ENCODE measurements at regions not wholly inside any gene's neighbourhood (a gene's known extent, or its start where the extent isn't known, plus 50 kb on each side); places are given as distances from the start of the nearest gene placed in this dataset.
"Not testable (repeated sequence)": the region's sequence is repeated elsewhere in the genome, so short reads cannot be mapped to it uniquely, and the experiment has no call there.

DNA sequence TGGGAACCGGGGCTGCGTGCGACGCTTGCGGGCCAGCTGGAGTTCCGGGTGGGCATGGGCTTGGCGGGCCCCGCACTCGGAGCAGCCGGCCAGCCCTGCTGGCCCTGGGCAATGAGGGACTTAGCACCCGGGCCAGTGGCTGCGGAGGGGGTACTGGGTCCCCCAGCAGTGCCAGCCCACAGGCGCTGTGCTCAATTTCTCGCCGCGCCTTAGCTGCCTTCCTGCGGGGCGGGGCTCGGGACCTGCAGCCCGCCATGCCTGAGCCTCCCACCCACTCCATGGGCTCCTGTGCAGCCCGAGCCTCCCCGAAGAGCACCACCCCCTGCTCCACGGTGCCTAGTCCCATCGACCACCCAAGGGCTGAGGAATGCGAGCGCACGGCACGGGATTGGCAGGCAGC is 63.8 kb downstream of the PLXNA1 start:
- DNase-seq = not testable (repeated sequence)

GRCh38 chr3:127049393-127049792 is 66.5 kb downstream of the PLXNA1 start:
- DNase-seq = no peak

GRCh38 chr3:127050733-127051132 is 67.8 kb downstream of the PLXNA1 start:
- no peak for DNase-seq

DNA sequence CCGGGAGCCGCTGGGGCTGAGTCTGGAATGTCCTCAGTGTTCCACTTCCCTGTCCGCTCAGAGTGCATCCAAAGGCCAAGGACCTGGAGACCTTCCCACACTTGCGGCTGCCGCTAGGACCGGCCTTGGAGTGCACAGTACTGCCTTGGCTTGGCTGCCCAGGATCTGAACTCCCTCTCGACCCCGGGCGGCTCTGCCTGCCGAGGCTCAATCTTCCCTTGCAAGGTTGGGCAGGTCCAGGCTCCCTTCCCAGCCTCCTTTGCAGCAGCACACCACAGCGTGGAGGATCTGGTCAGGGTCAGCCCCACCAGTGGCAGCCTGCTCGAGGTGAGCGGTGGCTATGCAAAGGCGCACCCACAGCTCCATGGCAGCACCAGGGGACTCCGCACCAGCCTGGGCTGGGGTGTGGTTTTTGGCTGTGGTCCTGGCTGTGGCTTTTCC is 69.2 kb downstream of the PLXNA1 start:
- DNase-seq = no peak

GRCh38 chr3:127053026-127053425 is 70.1 kb downstream of the PLXNA1 start:
- no peak for DNase-seq

DNA sequence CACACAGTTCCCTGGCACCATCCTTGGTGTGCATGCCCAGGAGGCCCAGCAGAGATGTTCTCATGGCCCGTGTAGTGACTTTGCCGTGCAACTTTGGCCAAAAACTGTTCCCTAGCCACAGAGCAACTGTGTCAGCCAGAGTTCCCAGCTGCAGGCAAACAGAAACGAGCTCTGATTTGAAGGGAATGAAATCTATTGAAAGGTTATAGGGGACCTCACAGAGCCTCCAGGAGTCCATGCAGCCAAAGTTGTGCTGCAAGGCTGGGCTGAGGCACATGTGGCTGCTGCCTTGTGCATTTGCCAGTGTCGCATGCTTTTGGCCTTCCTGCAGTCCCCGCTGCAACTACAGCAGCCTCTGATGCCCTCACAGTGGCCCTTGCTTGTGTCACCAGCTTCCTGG is 70.5 kb downstream of the PLXNA1 start:
- no peak for DNase-seq

DNA sequence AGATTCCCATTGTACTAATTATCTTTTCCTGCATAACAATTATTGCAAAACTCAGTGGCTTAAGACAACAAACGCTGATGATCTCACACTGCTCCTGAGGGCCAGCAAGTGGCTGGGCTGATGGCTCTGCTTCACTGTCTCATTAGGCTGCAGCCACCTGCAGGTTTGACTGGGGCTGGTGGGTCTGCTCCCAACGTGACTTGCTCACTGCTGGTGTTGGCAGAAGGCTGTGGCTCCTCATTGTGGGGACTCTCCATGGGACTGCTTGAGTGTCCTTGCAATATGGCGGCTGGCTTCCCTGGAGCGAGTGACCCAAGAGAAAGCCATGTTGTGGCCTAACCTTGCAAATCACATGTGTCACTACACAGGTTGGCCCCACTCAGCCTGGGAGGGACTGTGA is 71.1 kb downstream of the PLXNA1 start:
- DNase-seq = no peak

DNA sequence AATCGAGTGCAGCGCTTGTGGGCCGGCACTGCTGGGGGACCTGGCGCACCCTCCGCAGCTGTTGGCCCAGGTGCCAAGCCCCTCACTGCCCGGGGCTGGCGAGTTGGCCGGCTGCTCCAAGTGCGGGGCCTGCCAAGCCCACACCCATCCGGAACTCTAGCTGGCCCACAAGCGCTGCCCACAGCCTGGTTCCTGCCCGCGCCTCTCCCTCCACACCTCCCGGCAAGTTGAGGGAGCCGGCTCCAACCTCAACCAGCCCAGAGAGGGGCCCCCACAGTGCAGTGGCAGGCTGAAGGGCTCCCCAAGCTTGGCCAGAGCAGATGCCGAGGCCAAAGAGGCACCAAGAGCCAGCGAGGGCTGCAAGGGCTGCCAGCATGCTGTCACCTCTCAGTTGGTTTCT is 73.4 kb downstream of the PLXNA1 start:
- DNase-seq = no peak

GRCh38 chr3:127056976-127057375 is 74.1 kb downstream of the PLXNA1 start:
- no peak for DNase-seq

DNA sequence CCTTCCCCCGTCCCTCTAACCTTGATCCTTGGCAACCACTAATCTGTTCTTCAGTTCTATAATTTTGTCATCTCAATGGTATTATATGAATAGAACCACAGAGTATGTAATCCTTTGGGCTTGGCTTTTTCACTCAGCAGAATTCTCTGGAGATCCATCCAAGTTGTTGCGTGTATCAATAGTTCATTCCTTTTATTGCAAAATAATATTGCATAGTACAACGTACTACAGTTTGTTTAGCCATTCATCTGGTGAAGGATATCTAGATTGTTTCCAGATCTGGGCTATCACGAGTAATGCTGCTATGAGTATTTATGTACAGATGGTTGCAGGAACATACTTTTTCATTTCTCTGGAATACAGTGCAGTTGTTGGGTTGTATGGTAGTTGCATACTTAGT is 76.2 kb downstream of the PLXNA1 start:
- no peak for DNase-seq

- no peak for DNase-seq
These were observed 78.7 kb downstream of the PLXNA1 start for GRCh38 chr3:127061641-127062040.

DNA sequence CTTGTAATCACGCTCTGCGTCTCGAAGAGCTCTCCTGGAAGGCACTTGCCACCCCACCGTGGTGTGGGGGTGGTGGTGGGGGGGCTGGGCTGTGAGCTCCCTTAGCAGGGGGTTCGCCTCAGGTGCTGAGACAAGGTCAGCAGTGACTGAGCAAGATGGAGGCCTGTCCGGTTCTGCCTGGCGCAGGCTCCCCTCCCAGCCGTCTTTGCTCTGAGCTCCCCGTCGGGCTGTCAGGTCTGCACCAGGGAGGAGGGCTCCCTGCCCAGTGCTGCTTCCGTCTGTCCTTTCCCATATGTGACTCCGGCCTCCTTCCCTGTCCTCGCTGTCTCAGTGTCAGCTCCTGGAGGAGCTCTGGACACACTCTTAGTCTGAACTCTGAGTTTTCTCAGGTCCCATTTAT is 80.0 kb downstream of the PLXNA1 start:
- DNase-seq = no peak

- DNase-seq = no peak
These were observed 81.0 kb downstream of the PLXNA1 start for GRCh38 chr3:127063916-127064315.

DNA sequence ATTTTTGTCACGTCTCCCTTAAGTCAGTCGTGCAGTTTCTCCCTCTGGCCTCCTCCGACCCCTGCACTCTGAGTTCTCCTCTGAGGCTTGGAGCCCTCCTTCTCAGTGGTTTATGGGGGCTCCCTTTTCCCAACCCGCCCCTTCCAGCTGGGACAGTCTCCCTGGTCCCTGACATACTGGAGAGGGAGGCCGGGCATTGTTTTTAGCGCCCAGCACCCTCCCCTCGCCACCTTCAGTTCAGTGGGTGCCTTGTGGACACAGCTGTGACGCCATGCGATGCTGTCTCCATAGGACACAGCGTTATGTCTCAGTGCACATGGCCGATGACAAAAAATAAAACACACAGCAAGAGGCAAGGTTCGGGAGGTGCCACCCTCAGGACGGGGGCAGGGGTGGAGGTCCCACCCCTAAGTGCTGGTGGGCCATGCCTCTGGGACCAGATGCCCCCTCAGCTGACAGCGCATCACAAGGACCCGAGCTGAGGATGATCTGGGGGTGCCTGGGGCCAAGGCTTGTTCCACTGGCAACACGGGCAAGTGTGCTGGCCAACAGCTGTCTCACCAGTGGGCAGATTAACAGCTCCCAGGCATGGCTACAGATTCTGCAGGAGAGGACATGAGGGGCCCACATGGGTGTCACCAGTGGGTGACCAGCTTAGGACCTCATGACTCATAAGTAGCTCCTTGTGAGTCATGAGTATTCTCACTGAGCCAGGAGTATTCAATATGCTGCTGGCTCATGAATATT is 81.6 kb downstream of the PLXNA1 start:
- DNase-seq = no peak

DNA sequence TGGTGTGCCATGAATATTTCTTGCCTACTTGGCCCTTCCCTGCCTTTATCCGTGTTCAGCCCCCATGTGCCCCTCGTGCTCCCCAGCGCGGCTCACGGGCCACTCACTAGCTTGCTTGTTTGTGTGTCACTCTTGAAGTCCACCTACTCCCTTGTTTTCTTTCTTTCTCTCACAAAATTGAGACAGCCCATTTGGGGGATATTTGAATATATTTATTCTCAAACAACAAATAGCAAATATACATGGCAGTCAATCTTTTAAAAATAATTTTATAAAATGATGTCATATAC is 82.2 kb downstream of the PLXNA1 start:
- DNase-seq = no peak

GRCh38 chr3:127065561-127066290 is 82.8 kb downstream of the PLXNA1 start:
- no peak for DNase-seq

DNA sequence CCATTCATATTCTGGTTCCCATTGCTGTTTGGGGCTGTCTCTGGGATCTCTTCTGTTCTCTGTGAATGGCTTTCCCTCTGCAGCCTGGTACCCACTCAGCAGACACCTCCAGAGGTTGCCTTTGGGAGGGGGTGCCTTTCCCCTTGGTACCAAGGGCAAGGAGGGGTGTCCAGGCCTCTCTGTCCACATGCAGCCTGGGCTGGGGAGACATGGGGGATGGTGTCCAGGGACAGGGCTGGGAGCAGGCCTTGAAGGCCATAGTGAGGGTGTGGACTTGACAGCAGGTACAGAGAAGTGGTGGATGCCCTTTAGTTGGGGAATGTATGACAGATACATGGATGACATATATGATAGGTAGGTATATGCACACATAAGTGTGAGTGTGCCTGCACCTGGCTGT is 83.7 kb downstream of the PLXNA1 start:
- DNase-seq = no peak

DNA sequence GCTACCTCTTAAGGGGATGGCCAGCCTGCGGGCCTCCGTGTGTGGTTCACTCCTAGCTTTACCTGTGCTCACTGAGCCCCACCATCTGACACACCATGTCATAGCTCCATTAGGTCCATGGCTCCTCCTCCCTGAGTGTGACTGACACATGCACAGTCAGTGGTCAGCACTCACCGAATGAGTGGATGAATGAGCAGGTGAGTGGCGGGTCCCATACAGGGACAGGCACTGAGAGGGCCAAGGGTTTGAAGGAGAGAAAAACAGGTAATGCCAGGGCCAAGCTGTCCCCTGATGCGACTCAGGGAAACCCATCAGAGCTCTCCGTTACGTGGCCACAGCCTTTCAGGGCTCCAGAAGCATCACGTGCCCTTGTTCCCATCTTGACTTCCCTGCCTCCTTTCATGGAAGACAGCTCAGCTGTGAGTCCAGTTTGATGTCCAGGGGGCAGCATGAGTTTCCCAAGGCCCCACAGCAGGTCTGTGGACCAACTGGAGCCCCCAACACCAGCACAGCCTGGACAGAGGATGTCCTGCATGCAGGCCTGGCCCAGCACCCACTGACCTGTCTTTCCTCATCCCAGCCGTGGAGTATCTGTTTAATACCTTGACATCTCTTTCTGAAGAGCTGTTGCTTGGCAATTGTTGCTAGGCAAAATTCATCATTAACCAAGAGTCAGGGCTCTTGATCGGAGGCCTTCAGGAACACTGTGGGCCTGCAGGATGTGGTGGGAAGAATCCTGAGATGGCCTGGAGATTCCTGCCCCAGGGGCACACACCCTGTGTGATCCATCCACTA is 84.4 kb downstream of the PLXNA1 start:
- DNase-seq = no peak

DNA sequence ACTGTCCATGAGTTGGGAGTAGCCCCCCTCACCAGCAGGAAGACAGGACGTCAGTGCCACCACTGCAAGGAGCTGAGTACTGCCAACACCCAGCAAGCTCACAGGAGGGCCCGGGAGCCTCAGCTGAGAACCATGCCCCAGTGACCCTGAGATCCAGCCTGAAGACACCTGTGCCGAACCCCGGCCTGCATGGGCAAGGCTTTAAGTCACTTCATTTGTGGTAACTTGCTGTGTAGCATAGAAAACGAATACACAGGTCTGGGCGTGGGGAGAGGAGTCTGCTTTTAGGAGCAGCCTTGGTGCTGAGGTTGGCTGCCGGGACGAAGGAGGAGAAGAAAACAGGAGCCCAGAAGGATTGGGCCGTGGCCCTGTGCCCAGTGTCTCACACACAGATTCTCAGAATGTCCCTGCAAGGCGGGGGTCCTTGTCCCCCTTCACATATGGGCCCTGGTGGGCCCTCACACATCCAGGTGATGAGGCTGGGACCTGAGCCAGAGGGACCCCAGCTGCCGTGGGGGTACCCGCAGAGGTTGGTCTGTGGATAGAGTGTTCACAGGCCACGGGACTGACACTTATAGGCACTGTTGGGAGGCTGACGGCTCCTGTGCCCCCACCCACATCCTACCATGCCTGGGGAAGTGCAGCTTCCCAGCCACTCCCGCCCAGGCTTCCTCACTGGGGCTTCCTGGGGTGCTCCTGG is 85.3 kb downstream of the PLXNA1 start:
- DNase-seq = no peak

GRCh38 chr3:127068871-127069270 is 86.0 kb downstream of the PLXNA1 start:
- no peak for DNase-seq

GRCh38 chr3:127069814-127070440 is 87.0 kb downstream of the PLXNA1 start:
- no peak for DNase-seq

DNA sequence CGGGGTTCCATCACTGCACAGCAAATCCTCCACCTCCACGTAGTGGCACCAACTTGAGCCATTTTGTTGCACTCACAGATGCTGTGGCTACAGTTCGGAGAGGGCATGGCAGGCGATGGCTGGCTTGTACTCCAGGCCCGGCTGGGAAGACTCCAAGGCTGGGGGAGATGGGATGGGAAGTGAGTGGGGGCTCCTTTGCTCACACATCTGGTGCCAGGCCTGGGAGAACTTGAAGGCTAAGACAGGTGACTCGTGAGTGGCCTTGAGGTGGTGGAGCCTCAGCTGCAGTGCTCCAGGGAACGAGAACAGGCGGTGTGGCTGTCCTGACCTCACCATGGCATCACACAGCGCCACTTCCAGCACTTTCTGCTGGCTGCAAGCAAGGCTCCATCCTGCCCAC is 87.9 kb downstream of the PLXNA1 start:
- DNase-seq = no peak
